ENCODE measurements at regions not wholly inside any gene's neighbourhood (a gene's known extent, or its start where the extent isn't known, plus 50 kb on each side); places are given as distances from the start of the nearest gene placed in this dataset.

GRCh38 chr2:3044587-3045317 lies 332.9 kb downstream of the EIPR1 start:
- H3K27me3 ChIP-seq, result no peaks in the 10 kb centered on the region
- intact Hi-C loops (cut with DNase I), result no loop called here
- no peaks in the 10 kb centered on the region for H3K4me1 ChIP-seq
- no peak overlapping the region for H3K4me3 ChIP-seq
- TF ChIP-seq, protein P1, sequence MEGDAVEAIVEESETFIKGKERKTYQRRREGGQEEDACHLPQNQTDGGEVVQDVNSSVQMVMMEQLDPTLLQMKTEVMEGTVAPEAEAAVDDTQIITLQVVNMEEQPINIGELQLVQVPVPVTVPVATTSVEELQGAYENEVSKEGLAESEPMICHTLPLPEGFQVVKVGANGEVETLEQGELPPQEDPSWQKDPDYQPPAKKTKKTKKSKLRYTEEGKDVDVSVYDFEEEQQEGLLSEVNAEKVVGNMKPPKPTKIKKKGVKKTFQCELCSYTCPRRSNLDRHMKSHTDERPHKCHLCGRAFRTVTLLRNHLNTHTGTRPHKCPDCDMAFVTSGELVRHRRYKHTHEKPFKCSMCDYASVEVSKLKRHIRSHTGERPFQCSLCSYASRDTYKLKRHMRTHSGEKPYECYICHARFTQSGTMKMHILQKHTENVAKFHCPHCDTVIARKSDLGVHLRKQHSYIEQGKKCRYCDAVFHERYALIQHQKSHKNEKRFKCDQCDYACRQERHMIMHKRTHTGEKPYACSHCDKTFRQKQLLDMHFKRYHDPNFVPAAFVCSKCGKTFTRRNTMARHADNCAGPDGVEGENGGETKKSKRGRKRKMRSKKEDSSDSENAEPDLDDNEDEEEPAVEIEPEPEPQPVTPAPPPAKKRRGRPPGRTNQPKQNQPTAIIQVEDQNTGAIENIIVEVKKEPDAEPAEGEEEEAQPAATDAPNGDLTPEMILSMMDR (IDR thresholded peaks at IDR 0.05), result no peak
- no peaks in the 10 kb centered on the region for H3K9me3 ChIP-seq
- no peaks in the 10 kb centered on the region for H3K36me3 ChIP-seq
- DNase-seq, result no peak
- peak overlapping the region in 1 of 2 donors; percentile 24 for H3K9ac ChIP-seq (ENCODE audit: low read depth in 2 of 2, low read length in 2 of 2)
- H3K27ac ChIP-seq, result no peak overlapping the region

GRCh38 chr2:3043726-3044125 lies 333.9 kb downstream of the EIPR1 start:
- intact Hi-C loops (cut with DNase I), result no loop called here
- Histone ChIP-seq H3K27ac (no peak overlapping the region), H3K4me3 (no peak overlapping the region), H3K4me1 (no peaks in the 10 kb centered on the region), H3K36me3 (no peaks in the 10 kb centered on the region), H3K9ac (ENCODE audit: low read depth in 2 of 2, low read length in 2 of 2) (no peak overlapping the region), H3K9me3 (no peaks in the 10 kb centered on the region), H3K27me3 (no peaks in the 10 kb centered on the region)
- TF ChIP-seq, protein P1 (IDR thresholded peaks at IDR 0.05), result no peak
- no peak for DNase-seq

DNA sequence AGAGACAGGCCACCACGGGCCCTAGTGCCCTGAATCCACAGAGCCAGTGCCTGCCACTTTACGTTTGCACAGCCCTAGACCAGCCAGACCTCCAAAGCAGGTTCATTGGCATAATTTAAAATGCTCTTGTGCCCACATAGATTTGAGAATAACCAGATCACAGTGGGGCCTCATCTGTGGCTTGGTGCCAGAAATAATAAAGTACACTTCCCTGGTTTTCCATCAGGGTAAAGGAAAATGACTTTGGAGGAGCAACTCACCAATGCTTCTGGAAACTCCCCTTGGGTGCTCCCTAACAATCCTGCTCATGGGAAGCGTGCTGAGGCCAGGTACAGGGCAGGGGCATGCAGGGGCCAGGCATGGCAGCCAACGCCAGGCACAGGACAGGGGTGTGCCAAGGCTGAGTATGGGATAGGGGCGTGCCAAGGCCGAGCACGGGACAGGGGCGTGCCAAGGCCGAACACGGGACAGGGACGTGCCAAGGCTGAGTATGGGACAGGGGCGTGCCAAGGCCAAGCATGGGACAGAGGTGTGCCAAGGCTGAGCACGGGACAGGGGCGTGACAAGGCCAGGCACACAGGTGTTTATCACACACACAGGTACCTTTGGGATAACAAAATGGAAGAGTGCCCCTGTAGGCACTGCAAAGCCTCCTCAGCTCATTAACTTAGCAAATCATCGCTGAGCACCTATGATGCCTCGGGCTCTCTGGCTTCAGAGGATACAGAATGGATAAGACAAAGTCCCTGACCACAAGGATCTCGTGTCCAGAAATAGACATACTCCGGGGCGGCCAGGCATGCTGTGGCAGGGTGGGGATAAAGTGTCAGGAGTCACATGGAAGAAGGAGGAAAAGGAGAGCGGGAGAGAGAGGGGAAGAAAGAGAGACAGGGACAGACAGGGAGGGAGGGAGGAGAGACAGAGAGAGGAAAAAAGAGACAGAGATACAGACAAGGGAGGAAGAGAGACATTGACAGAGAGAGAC lies 334.7 kb downstream of the EIPR1 start:
- Histone ChIP-seq H3K9ac (ENCODE audit: low read depth in 2 of 2, low read length in 2 of 2) (peak overlapping the region in 1 of 2 donors; percentile 12), H3K36me3 (no peaks in the 10 kb centered on the region), H3K27me3 (no peaks in the 10 kb centered on the region), H3K27ac (no peak overlapping the region), H3K9me3 (no peaks in the 10 kb centered on the region), H3K4me1 (no peaks in the 10 kb centered on the region), H3K4me3 (no peak overlapping the region)
- TF ChIP-seq, protein P1 (IDR thresholded peaks at IDR 0.05), result no peak
- DNase-seq, result no peak
- intact Hi-C loops (cut with DNase I), result no loop called here

DNA sequence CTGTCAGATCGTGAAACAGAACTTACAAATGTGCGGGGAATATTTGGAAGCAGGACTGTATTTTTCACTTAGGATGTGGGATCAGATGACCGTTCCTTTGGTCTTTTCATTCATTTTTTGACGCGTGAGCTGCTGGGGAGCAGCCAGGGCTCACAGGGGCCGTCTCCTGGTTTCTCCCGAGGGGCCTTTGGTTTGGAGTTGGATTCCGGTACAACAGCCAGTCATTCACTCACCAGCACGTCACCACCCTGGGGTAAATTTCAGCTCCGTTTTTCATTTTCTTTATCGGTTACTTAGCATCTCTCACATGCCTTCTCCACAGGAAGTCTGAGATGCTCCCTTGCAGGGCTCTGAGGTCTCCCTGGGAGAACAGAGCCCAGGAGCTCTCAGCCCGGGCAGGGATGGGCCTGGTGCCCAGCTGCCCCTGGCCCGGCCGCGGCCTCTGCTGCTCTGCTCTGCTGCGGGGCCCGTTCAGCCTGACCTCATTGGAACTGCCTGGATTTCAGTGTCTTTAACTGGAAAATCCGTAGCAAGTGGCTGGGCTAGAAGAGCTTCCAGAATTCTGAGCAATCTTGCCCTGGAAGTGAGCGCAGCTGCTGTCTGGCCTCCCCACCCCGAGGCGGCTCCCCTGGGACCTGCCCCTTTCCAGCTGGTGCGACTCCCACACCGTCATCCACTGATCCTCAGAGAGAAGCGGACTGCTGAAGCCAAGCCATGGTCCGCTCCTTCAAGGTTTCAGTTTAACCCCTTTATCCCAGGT lies 335.6 kb downstream of the EIPR1 start:
- no peaks in the 10 kb centered on the region for H3K36me3 ChIP-seq
- no peaks in the 10 kb centered on the region for H3K9me3 ChIP-seq
- intact Hi-C loops (cut with DNase I), result no loop called here
- no peak overlapping the region for H3K27ac ChIP-seq
- H3K4me3 ChIP-seq, result no peak overlapping the region
- TF ChIP-seq, protein P1 (IDR thresholded peaks at IDR 0.05), result no peak
- no peaks in the 10 kb centered on the region for H3K27me3 ChIP-seq
- H3K4me1 ChIP-seq, result no peaks in the 10 kb centered on the region
- no peak for DNase-seq
- no peak overlapping the region for H3K9ac ChIP-seq (ENCODE audit: low read depth in 2 of 2, low read length in 2 of 2)

- no peak overlapping the region for H3K27ac ChIP-seq
- TF ChIP-seq, protein P1 (IDR thresholded peaks at IDR 0.05), result no peak
- no peak overlapping the region for H3K9ac ChIP-seq (ENCODE audit: low read depth in 2 of 2, low read length in 2 of 2)
- no peaks in the 10 kb centered on the region for H3K36me3 ChIP-seq
- H3K27me3 ChIP-seq, result no peaks in the 10 kb centered on the region
- H3K4me1 ChIP-seq, result no peaks in the 10 kb centered on the region
- no peak overlapping the region for H3K4me3 ChIP-seq
- intact Hi-C loops (cut with DNase I), result no loop called here
- no peaks in the 10 kb centered on the region for H3K9me3 ChIP-seq
- DNase-seq, result no peak
Observed at GRCh38 chr2:3041246-3041645, 336.4 kb downstream of the EIPR1 start.

All from colonic mucosa (tissue), 4 donors.